ENCODE measurements at regions not wholly inside any gene's neighbourhood (a gene's known extent, or its start where the extent isn't known, plus 50 kb on each side); places are given as distances from the start of the nearest gene placed in this dataset.
A peak's percentile ranks its signal among the peaks of the same experiment; 100 is the strongest.

GRCh38 chr2:118763797-118764196 is 83.7 kb downstream of the EN1 start:
- DNase-seq, result no peak
- Mint-ChIP-seq H3K9me3 (ENCODE audit: unreplicated experiment) (peaks cover 4% of the 10 kb centered on the region), H3K4me1 (ENCODE audit: low read depth, unreplicated experiment) (no peaks in the 10 kb centered on the region), H3K27me3 (ENCODE audit: unreplicated experiment) (no peaks in the 10 kb centered on the region), H3K36me3 (ENCODE audit: unreplicated experiment) (no peaks in the 10 kb centered on the region), H3K4me3 (ENCODE audit: unreplicated experiment) (no peak overlapping the region), H3K27ac (ENCODE audit: unreplicated experiment) (no peak overlapping the region)
- TF ChIP-seq, protein P1, sequence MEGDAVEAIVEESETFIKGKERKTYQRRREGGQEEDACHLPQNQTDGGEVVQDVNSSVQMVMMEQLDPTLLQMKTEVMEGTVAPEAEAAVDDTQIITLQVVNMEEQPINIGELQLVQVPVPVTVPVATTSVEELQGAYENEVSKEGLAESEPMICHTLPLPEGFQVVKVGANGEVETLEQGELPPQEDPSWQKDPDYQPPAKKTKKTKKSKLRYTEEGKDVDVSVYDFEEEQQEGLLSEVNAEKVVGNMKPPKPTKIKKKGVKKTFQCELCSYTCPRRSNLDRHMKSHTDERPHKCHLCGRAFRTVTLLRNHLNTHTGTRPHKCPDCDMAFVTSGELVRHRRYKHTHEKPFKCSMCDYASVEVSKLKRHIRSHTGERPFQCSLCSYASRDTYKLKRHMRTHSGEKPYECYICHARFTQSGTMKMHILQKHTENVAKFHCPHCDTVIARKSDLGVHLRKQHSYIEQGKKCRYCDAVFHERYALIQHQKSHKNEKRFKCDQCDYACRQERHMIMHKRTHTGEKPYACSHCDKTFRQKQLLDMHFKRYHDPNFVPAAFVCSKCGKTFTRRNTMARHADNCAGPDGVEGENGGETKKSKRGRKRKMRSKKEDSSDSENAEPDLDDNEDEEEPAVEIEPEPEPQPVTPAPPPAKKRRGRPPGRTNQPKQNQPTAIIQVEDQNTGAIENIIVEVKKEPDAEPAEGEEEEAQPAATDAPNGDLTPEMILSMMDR (IDR thresholded peaks at IDR 0.05; ENCODE audit: partially characterized antibody, unreplicated experiment), result peak; percentile 21

GRCh38 chr2:118762290-118762689 is 85.2 kb downstream of the EN1 start:
- TF ChIP-seq, protein P1 (IDR thresholded peaks at IDR 0.05; ENCODE audit: partially characterized antibody, unreplicated experiment), result no peak
- Mint-ChIP-seq H3K27me3 (ENCODE audit: unreplicated experiment) (no peaks in the 10 kb centered on the region), H3K27ac (ENCODE audit: unreplicated experiment) (no peak overlapping the region)

DNA sequence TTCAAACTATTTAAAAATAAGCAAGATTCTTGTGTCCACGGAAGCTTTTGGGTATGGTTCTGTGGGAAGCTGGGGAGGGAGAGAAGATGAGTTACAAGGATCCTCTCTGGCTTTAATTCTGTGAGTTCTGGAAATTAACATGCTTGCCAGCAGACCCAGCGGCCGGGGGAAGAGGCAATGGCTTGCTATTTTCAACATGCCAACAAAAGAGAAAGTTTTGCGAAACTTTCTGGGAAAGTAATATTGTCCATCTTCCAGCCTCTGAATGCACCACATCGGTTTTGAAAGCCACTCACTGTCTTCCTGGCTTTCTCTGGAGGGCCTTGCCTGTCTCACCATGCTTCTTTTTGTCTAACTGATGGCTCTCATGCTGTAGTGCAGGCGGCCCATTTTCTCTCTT is 85.7 kb downstream of the EN1 start:
- Mint-ChIP-seq H3K4me1 (ENCODE audit: low read depth, unreplicated experiment) (no peaks in the 10 kb centered on the region), H3K36me3 (ENCODE audit: unreplicated experiment) (no peaks in the 10 kb centered on the region)

More at GRCh38 chr2:118762290-118762689, 85.2 kb downstream of the EN1 start:
- H3K36me3 Mint-ChIP-seq (ENCODE audit: unreplicated experiment), result no peaks in the 10 kb centered on the region
- peaks cover 4% of the 10 kb centered on the region for H3K9me3 Mint-ChIP-seq (ENCODE audit: unreplicated experiment)
- no peak for DNase-seq
- no peak overlapping the region for H3K4me3 Mint-ChIP-seq (ENCODE audit: unreplicated experiment)
- H3K4me1 Mint-ChIP-seq (ENCODE audit: low read depth, unreplicated experiment), result no peaks in the 10 kb centered on the region

GRCh38 chr2:118755901-118756300 is 91.5 kb downstream of the EN1 start:
- Mint-ChIP-seq H3K4me1 (ENCODE audit: low read depth, unreplicated experiment) (no peaks in the 10 kb centered on the region), H3K36me3 (ENCODE audit: unreplicated experiment) (no peaks in the 10 kb centered on the region), H3K27ac (ENCODE audit: unreplicated experiment) (no peak overlapping the region), H3K4me3 (ENCODE audit: unreplicated experiment) (no peak overlapping the region), H3K9me3 (ENCODE audit: unreplicated experiment) (peaks cover 4% of the 10 kb centered on the region), H3K27me3 (ENCODE audit: unreplicated experiment) (no peaks in the 10 kb centered on the region)
- TF ChIP-seq, protein P1 (IDR thresholded peaks at IDR 0.05; ENCODE audit: partially characterized antibody, unreplicated experiment), result no peak
- DNase-seq, result no peak

More for the DNA sequence above, 85.7 kb downstream of the EN1 start:
- Mint-ChIP-seq H3K27me3 (ENCODE audit: unreplicated experiment) (no peaks in the 10 kb centered on the region), H3K4me3 (ENCODE audit: unreplicated experiment) (no peak overlapping the region), H3K27ac (ENCODE audit: unreplicated experiment) (no peak overlapping the region), H3K9me3 (ENCODE audit: unreplicated experiment) (peaks cover 4% of the 10 kb centered on the region)
- TF ChIP-seq, protein P1 (IDR thresholded peaks at IDR 0.05; ENCODE audit: partially characterized antibody, unreplicated experiment), result no peak
- no peak for DNase-seq

DNA sequence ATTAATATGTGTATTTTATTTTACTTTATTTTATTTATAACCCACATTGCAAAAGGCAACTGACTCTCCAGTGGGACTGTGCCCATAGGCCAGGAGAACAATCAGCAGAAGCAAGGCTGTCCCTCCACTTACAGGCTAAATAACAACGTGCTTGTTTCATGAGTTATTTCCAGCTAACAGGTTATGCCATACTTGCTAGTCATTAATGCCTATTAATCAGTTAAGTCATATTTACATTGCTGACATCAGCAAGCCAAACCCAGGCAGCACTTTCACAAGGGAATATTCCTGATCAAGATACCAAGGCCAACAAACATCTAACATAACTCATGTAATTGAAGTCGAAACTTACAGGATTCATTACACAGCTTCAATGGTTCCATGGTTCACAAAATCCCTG is 92.1 kb downstream of the EN1 start:
- H3K27me3 Mint-ChIP-seq (ENCODE audit: unreplicated experiment), result no peaks in the 10 kb centered on the region
- H3K36me3 Mint-ChIP-seq (ENCODE audit: unreplicated experiment), result no peaks in the 10 kb centered on the region
- peaks cover under 1% of the 10 kb centered on the region for H3K9me3 Mint-ChIP-seq (ENCODE audit: unreplicated experiment)
- H3K4me3 Mint-ChIP-seq (ENCODE audit: unreplicated experiment), result no peak overlapping the region
- TF ChIP-seq, protein P1 (IDR thresholded peaks at IDR 0.05; ENCODE audit: partially characterized antibody, unreplicated experiment), result no peak
- no peak overlapping the region for H3K27ac Mint-ChIP-seq (ENCODE audit: unreplicated experiment)
- DNase-seq, result no peak
- no peaks in the 10 kb centered on the region for H3K4me1 Mint-ChIP-seq (ENCODE audit: low read depth, unreplicated experiment)
